ENCODE measurements at regions not wholly inside any gene's neighbourhood (a gene's known extent, or its start where the extent isn't known, plus 50 kb on each side); places are given as distances from the start of the nearest gene placed in this dataset.

GRCh38 chr6:115310156-115310555 is 750.5 kb downstream of the FRK start:
- Histone ChIP-seq H3K4me1 (ENCODE audit: control insufficient read depth, insufficient read depth, low read length) (no peaks in the 10 kb centered on the region), H3K4me3 (ENCODE audit: low read length in 2 of 2) (no peak overlapping the region), H3K27me3 (ENCODE audit: control insufficient read depth in 1 of 2, insufficient read depth in 2 of 2, low read length in 2 of 2) (no peaks in the 10 kb centered on the region), H3K9me3 (ENCODE audit: control insufficient read depth in 2 of 2, low read length in 2 of 2) (no peaks in the 10 kb centered on the region), H3K36me3 (ENCODE audit: control insufficient read depth in 2 of 2, insufficient read depth in 2 of 2, low read length in 2 of 2) (no peaks in the 10 kb centered on the region), H3K27ac (ENCODE audit: low read length) (no peak overlapping the region), H3K9ac (ENCODE audit: low read length in 2 of 2) (no peak overlapping the region)

GRCh38 chr6:115302731-115303130 is 758.0 kb downstream of the FRK start:
- Histone ChIP-seq H3K4me1 (ENCODE audit: control insufficient read depth, insufficient read depth, low read length) (no peaks in the 10 kb centered on the region), H3K9ac (ENCODE audit: low read length in 2 of 2) (no peak overlapping the region), H3K4me3 (ENCODE audit: low read length in 2 of 2) (no peak overlapping the region), H3K9me3 (ENCODE audit: control insufficient read depth in 2 of 2, low read length in 2 of 2) (no peaks in the 10 kb centered on the region), H3K27me3 (ENCODE audit: control insufficient read depth in 1 of 2, insufficient read depth in 2 of 2, low read length in 2 of 2) (no peaks in the 10 kb centered on the region), H3K27ac (ENCODE audit: low read length) (no peak overlapping the region), H3K36me3 (ENCODE audit: control insufficient read depth in 2 of 2, insufficient read depth in 2 of 2, low read length in 2 of 2) (no peaks in the 10 kb centered on the region)

DNA sequence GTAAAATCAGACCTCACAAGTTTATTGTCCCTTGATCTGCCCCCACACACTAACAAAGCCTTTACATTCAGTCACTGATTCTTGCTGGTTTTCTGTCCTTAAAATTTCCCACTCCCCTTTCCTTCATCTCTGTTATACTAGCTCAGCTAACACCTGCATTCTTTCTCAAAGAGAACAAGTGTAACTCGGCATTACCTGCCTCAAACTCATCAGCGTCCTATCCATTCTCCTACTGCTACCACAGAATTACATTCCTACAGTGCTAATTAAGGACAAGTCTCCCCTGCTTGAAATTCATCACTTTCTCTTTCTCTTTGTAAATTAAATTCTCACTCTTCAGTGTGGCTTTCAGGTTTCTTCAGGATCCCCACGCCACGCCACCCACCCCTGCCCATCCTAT is 773.2 kb downstream of the FRK start:
- no peaks in the 10 kb centered on the region for H3K4me1 ChIP-seq (ENCODE audit: control insufficient read depth, insufficient read depth, low read length)
- H3K27ac ChIP-seq (ENCODE audit: low read length) = no peak overlapping the region
- no peak overlapping the region for H3K4me3 ChIP-seq (ENCODE audit: low read length in 2 of 2)
- H3K9me3 ChIP-seq (ENCODE audit: control insufficient read depth in 2 of 2, low read length in 2 of 2) = no peaks in the 10 kb centered on the region
- no peaks in the 10 kb centered on the region for H3K27me3 ChIP-seq (ENCODE audit: control insufficient read depth in 1 of 2, insufficient read depth in 2 of 2, low read length in 2 of 2)
- H3K36me3 ChIP-seq (ENCODE audit: control insufficient read depth in 2 of 2, insufficient read depth in 2 of 2, low read length in 2 of 2) = no peaks in the 10 kb centered on the region
- no peak overlapping the region for H3K9ac ChIP-seq (ENCODE audit: low read length in 2 of 2)

GRCh38 chr6:115276881-115277565 is 783.7 kb downstream of the FRK start:
- Histone ChIP-seq H3K4me3 (ENCODE audit: low read length in 2 of 2) (no peak overlapping the region), H3K27me3 (ENCODE audit: control insufficient read depth in 1 of 2, insufficient read depth in 2 of 2, low read length in 2 of 2) (peaks cover 0 to 2% of the 10 kb centered on the region in 2 donors), H3K36me3 (ENCODE audit: control insufficient read depth in 2 of 2, insufficient read depth in 2 of 2, low read length in 2 of 2) (no peaks in the 10 kb centered on the region), H3K4me1 (ENCODE audit: control insufficient read depth, insufficient read depth, low read length) (no peaks in the 10 kb centered on the region), H3K9ac (ENCODE audit: low read length in 2 of 2) (no peak overlapping the region), H3K27ac (ENCODE audit: low read length) (no peak overlapping the region), H3K9me3 (ENCODE audit: control insufficient read depth in 2 of 2, low read length in 2 of 2) (no peaks in the 10 kb centered on the region)

- no peak overlapping the region for H3K9ac ChIP-seq (ENCODE audit: low read length in 2 of 2)
- no peaks in the 10 kb centered on the region for H3K4me1 ChIP-seq (ENCODE audit: control insufficient read depth, insufficient read depth, low read length)
- H3K27ac ChIP-seq (ENCODE audit: low read length) = no peak overlapping the region
- H3K4me3 ChIP-seq (ENCODE audit: low read length in 2 of 2) = no peak overlapping the region
- no peaks in the 10 kb centered on the region for H3K36me3 ChIP-seq (ENCODE audit: control insufficient read depth in 2 of 2, insufficient read depth in 2 of 2, low read length in 2 of 2)
- H3K9me3 ChIP-seq (ENCODE audit: control insufficient read depth in 2 of 2, low read length in 2 of 2) = no peaks in the 10 kb centered on the region
- H3K27me3 ChIP-seq (ENCODE audit: control insufficient read depth in 1 of 2, insufficient read depth in 2 of 2, low read length in 2 of 2) = no peaks in the 10 kb centered on the region
These were observed 788.4 kb downstream of the FRK start for GRCh38 chr6:115272311-115272710.

DNA sequence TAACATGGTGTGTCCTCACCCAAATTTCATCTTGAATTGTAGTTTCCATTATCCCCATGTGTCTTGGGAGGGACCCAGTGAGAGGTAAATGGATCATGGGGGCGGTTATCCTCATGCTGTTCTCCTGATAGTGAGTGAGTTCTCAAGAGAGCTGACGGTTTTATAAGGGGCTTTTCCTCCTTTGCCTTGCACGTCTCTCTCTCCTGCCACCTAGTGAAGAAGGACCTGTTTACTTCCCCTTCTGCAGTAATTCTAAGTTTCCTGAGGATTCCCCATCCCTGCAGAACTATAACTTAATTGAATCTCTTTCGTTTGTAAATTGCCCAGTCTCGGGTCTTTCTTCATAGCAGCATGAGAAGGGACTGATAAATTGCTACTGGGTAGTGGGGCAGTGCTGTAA is 789.3 kb downstream of the FRK start:
- Histone ChIP-seq H3K4me1 (ENCODE audit: control insufficient read depth, insufficient read depth, low read length) (no peaks in the 10 kb centered on the region), H3K4me3 (ENCODE audit: low read length in 2 of 2) (no peak overlapping the region), H3K27ac (ENCODE audit: low read length) (no peak overlapping the region), H3K27me3 (ENCODE audit: control insufficient read depth in 1 of 2, insufficient read depth in 2 of 2, low read length in 2 of 2) (no peaks in the 10 kb centered on the region), H3K9me3 (ENCODE audit: control insufficient read depth in 2 of 2, low read length in 2 of 2) (no peaks in the 10 kb centered on the region), H3K36me3 (ENCODE audit: control insufficient read depth in 2 of 2, insufficient read depth in 2 of 2, low read length in 2 of 2) (no peaks in the 10 kb centered on the region), H3K9ac (ENCODE audit: low read length in 2 of 2) (no peak overlapping the region)

DNA sequence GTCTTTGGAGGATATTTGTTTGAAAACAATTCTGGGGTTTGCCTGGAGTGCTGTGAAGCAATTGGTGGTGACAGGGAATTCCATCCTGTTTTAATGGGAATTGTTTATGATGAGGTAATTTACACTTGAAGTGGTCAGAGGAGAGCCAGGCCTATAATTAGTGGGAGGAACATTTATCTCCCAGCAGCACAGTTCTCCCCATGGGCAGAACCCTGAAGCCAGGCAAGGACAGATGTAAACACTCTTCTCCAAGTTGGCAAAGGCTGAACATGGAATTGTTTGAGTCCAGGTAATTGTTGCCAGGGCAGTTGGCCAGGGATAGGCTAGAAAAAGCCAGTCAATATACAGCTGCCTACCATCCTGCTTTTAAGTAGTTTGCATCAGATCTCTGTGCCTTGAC is 789.7 kb downstream of the FRK start:
- no peaks in the 10 kb centered on the region for H3K27me3 ChIP-seq (ENCODE audit: control insufficient read depth in 1 of 2, insufficient read depth in 2 of 2, low read length in 2 of 2)
- H3K4me3 ChIP-seq (ENCODE audit: low read length in 2 of 2) = no peak overlapping the region
- no peaks in the 10 kb centered on the region for H3K4me1 ChIP-seq (ENCODE audit: control insufficient read depth, insufficient read depth, low read length)
- H3K27ac ChIP-seq (ENCODE audit: low read length) = no peak overlapping the region
- H3K9ac ChIP-seq (ENCODE audit: low read length in 2 of 2) = no peak overlapping the region
- no peaks in the 10 kb centered on the region for H3K9me3 ChIP-seq (ENCODE audit: control insufficient read depth in 2 of 2, low read length in 2 of 2)
- no peaks in the 10 kb centered on the region for H3K36me3 ChIP-seq (ENCODE audit: control insufficient read depth in 2 of 2, insufficient read depth in 2 of 2, low read length in 2 of 2)

GRCh38 chr6:115241373-115241772 is 819.3 kb downstream of the FRK start:
- no peaks in the 10 kb centered on the region for H3K27me3 ChIP-seq (ENCODE audit: control insufficient read depth in 1 of 2, insufficient read depth in 2 of 2, low read length in 2 of 2)
- H3K9me3 ChIP-seq (ENCODE audit: control insufficient read depth in 2 of 2, low read length in 2 of 2) = no peaks in the 10 kb centered on the region
- H3K27ac ChIP-seq (ENCODE audit: low read length) = no peak overlapping the region
- H3K36me3 ChIP-seq (ENCODE audit: control insufficient read depth in 2 of 2, insufficient read depth in 2 of 2, low read length in 2 of 2) = no peaks in the 10 kb centered on the region
- no peak overlapping the region for H3K9ac ChIP-seq (ENCODE audit: low read length in 2 of 2)
- no peak overlapping the region for H3K4me3 ChIP-seq (ENCODE audit: low read length in 2 of 2)
- no peaks in the 10 kb centered on the region for H3K4me1 ChIP-seq (ENCODE audit: control insufficient read depth, insufficient read depth, low read length)

GRCh38 chr6:115221198-115221597 is 839.5 kb downstream of the FRK start:
- Histone ChIP-seq H3K4me1 (ENCODE audit: control insufficient read depth, insufficient read depth, low read length) (no peaks in the 10 kb centered on the region), H3K9me3 (ENCODE audit: control insufficient read depth in 2 of 2, low read length in 2 of 2) (no peaks in the 10 kb centered on the region), H3K9ac (ENCODE audit: low read length in 2 of 2) (no peak overlapping the region), H3K27me3 (ENCODE audit: control insufficient read depth in 1 of 2, insufficient read depth in 2 of 2, low read length in 2 of 2) (no peaks in the 10 kb centered on the region), H3K27ac (ENCODE audit: low read length) (no peak overlapping the region), H3K36me3 (ENCODE audit: control insufficient read depth in 2 of 2, insufficient read depth in 2 of 2, low read length in 2 of 2) (no peaks in the 10 kb centered on the region), H3K4me3 (ENCODE audit: low read length in 2 of 2) (no peak overlapping the region)

DNA sequence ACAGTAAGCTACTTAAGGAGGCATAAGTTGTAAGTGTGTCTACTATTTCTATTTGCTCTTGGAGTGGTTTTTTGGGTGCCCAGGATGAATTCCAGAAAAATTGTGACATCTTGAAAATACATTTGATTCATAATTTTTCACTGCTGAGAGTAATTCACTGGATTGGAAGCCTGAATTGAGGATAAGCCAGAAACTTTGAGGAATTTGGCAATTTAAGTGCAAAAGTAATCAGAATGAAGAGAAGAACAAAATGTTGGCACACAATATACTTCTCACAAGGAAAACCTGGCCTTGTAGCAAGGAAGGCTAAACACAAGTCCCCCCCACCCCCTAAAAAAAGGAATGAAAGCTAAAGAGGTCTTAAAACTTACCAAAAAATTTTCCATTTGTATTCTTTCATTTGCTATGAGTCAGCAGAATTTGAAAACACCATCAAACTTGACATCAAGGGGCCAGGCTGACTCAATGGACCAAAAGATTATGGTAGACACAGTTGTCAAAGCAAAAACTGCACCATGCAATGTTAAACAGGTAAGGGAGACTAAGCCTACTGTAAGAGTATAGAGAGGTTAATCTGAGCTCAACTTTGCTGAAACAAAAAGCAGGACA is 840.0 kb downstream of the FRK start:
- no peak overlapping the region for H3K9ac ChIP-seq (ENCODE audit: low read length in 2 of 2)
- no peaks in the 10 kb centered on the region for H3K9me3 ChIP-seq (ENCODE audit: control insufficient read depth in 2 of 2, low read length in 2 of 2)
- H3K4me3 ChIP-seq (ENCODE audit: low read length in 2 of 2) = no peak overlapping the region

DNA sequence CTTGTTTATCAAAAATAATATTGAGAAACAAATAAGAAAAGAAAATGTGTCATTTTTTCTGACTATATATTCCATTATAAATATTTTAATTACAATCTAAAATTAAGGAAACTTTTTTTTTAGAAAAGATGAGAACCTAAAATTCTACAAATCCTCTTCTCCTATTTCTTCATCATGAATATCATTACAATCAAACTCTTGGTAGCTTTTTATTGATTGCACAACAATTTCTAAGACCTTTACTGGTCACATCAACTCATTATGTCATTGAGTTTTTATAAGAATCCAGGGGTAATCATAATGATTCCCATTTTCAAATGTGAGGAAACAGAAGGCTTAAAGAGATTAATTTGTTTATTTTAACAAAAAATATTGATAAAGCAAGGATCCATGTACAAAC is 841.0 kb downstream of the FRK start:
- Histone ChIP-seq H3K27me3 (ENCODE audit: control insufficient read depth in 1 of 2, insufficient read depth in 2 of 2, low read length in 2 of 2) (no peaks in the 10 kb centered on the region), H3K4me3 (ENCODE audit: low read length in 2 of 2) (no peak overlapping the region), H3K4me1 (ENCODE audit: control insufficient read depth, insufficient read depth, low read length) (no peaks in the 10 kb centered on the region), H3K9ac (ENCODE audit: low read length in 2 of 2) (no peak overlapping the region), H3K9me3 (ENCODE audit: control insufficient read depth in 2 of 2, low read length in 2 of 2) (no peaks in the 10 kb centered on the region), H3K27ac (ENCODE audit: low read length) (no peak overlapping the region), H3K36me3 (ENCODE audit: control insufficient read depth in 2 of 2, insufficient read depth in 2 of 2, low read length in 2 of 2) (no peaks in the 10 kb centered on the region)

More for the DNA sequence above, 840.0 kb downstream of the FRK start:
- H3K27ac ChIP-seq (ENCODE audit: low read length) = no peak overlapping the region
- no peaks in the 10 kb centered on the region for H3K36me3 ChIP-seq (ENCODE audit: control insufficient read depth in 2 of 2, insufficient read depth in 2 of 2, low read length in 2 of 2)
- H3K27me3 ChIP-seq (ENCODE audit: control insufficient read depth in 1 of 2, insufficient read depth in 2 of 2, low read length in 2 of 2) = no peaks in the 10 kb centered on the region
- no peaks in the 10 kb centered on the region for H3K4me1 ChIP-seq (ENCODE audit: control insufficient read depth, insufficient read depth, low read length)

All from stomach smooth muscle (tissue), 2 donors.